ENCODE measurements at regions not wholly inside any gene's neighbourhood (a gene's known extent, or its start where the extent isn't known, plus 50 kb on each side); places are given as distances from the start of the nearest gene placed in this dataset.
A peak's percentile ranks its signal among the peaks of the same experiment; 100 is the strongest.

GRCh38 chr21:41664881-41665765 lies 101.7 kb downstream of the RIPK4 start:
- Mint-ChIP-seq H3K27me3 (peaks cover 27% of the 10 kb centered on the region), H3K36me3 (no peaks in the 10 kb centered on the region), H3K9me3 (no peaks in the 10 kb centered on the region), H3K4me1 (no peaks in the 10 kb centered on the region), H3K27ac (no peak overlapping the region), H3K4me3 (no peak overlapping the region)
- ATAC-seq, result no peak

DNA sequence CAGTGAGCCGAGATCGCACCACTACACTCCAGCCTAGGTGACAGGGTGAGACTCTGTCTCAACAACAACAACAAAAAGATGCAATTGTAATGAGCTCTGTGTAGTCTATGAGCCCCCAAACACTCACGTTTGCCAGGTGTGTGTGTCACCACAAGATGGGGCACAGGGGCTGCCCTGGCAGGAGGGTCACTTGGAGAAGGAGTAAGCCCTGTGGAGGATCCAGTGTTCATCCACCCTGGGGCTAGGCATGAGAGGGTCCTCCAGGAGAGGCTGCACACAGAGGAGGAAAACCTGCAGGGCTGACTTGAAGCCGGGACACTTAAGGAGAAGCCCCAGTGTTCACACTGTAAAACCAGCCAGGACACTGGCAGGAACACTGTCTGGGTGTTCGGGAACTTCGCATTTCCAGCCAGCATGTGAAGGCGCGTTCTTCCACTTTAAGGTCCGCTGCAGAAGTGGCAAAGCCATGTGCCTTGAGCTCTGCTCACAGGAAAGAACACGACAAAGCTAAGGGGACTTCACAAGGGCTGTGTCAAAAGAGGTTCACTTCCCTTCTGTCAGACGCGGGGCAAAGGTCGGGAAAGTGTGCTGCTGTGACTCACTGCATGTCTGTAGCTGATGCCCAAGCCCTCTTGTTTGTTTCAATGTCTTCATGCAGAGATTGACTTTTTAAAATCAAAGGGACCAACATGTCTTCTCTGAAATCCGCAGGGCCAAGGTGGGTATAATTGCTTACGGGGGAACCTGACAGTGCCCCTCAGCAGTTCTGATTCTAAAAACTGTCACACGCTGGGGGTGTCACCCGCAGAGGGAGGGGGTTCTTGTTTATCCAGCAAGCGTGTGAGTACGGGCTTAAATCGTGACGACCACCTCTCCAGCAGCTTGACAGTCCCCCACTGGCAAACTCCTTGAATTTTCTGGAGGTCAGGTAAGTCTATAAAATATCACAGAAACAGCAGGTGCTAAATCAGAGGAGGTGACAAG lies 102.8 kb downstream of the RIPK4 start:
- Mint-ChIP-seq H3K4me3 (no peak overlapping the region), H3K27me3 (peaks cover 26% of the 10 kb centered on the region), H3K4me1 (no peaks in the 10 kb centered on the region), H3K9me3 (no peaks in the 10 kb centered on the region), H3K36me3 (no peaks in the 10 kb centered on the region), H3K27ac (no peak overlapping the region)
- ATAC-seq, result no peak

- Mint-ChIP-seq H3K9me3 (no peaks in the 10 kb centered on the region), H3K36me3 (no peaks in the 10 kb centered on the region), H3K4me3 (no peak overlapping the region), H3K27me3 (peaks cover 26% of the 10 kb centered on the region), H3K27ac (no peak overlapping the region), H3K4me1 (no peaks in the 10 kb centered on the region)
- ATAC-seq, result no peak
These were observed 104.1 kb downstream of the RIPK4 start for GRCh38 chr21:41662761-41663160.

- Mint-ChIP-seq H3K9me3 (no peaks in the 10 kb centered on the region), H3K27me3 (peaks cover 29% of the 10 kb centered on the region), H3K27ac (no peak overlapping the region), H3K36me3 (no peaks in the 10 kb centered on the region), H3K4me1 (no peaks in the 10 kb centered on the region), H3K4me3 (no peak overlapping the region)
- ATAC-seq, result no peak
These were observed 104.7 kb downstream of the RIPK4 start for GRCh38 chr21:41662161-41662560.

GRCh38 chr21:41660748-41661147 lies 106.1 kb downstream of the RIPK4 start:
- Mint-ChIP-seq H3K36me3 (no peaks in the 10 kb centered on the region), H3K27me3 (peaks cover 39% of the 10 kb centered on the region), H3K27ac (no peak overlapping the region), H3K4me1 (no peaks in the 10 kb centered on the region), H3K9me3 (no peaks in the 10 kb centered on the region), H3K4me3 (no peak overlapping the region)
- ATAC-seq, result no peak

GRCh38 chr21:41659791-41660560 lies 106.9 kb downstream of the RIPK4 start:
- Mint-ChIP-seq H3K36me3 (no peaks in the 10 kb centered on the region), H3K27ac (no peak overlapping the region), H3K9me3 (no peaks in the 10 kb centered on the region), H3K27me3 (peaks cover 46% of the 10 kb centered on the region), H3K4me1 (peaks cover 6% of the 10 kb centered on the region), H3K4me3 (no peak overlapping the region)
- no peak for ATAC-seq

DNA sequence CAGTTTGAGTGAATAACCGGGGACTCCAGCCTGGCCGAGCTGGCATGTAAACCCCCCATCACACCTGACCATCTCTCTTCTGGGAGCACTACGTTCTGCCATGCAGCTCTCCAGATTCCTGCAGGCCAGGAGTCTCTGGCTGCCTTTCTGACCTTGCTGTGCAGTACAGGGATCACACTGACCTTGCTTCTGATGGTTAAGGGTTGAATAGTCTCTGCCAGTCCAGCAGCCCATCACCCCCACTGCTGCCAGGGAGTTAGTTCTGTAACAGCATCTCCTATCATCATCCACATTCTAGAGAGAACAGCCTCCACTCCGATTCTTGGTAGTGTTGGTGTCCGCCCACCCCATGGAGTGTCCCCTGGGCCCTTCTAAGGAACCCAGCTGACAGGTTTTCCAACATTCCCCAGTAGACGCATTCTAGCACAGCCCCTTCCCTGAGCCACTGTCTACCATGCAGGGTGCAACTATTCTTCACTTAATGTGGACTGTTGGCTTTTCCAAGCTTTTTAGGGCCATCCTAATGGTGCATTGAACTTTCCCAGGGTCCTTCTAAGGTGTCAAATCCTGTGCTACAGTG lies 109.8 kb downstream of the RIPK4 start:
- Mint-ChIP-seq H3K4me3 (no peak overlapping the region), H3K27ac (no peak overlapping the region), H3K27me3 (peaks cover 38% of the 10 kb centered on the region), H3K9me3 (no peaks in the 10 kb centered on the region), H3K4me1 (peaks cover 6% of the 10 kb centered on the region), H3K36me3 (no peaks in the 10 kb centered on the region)
- ATAC-seq, result no peak

DNA sequence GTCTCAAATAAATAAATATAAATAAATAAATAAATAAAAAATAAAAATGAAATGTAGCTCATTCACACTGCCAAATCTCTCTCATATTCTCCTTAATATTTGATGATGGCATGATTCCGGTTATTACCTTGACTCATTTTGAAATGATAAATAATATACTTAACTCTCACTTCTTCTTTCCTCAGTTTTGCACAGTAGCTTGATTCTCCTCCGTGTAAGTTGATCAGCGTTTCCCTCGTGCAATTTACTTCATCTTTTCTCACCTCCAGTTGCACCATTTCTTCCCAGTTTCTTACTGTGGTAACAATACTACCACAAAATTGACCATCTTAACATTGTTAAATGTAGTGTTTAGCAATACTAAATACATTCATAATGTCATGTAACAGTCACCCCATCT lies 111.6 kb downstream of the RIPK4 start:
- no peak for ATAC-seq
- H3K27me3 Mint-ChIP-seq, result peaks cover 38% of the 10 kb centered on the region
- H3K4me3 Mint-ChIP-seq, result no peak overlapping the region
- peaks cover 6% of the 10 kb centered on the region for H3K4me1 Mint-ChIP-seq
- no peaks in the 10 kb centered on the region for H3K9me3 Mint-ChIP-seq
- H3K36me3 Mint-ChIP-seq, result no peaks in the 10 kb centered on the region
- no peak overlapping the region for H3K27ac Mint-ChIP-seq

- peaks cover 28% of the 10 kb centered on the region for H3K27me3 Mint-ChIP-seq
- no peaks in the 10 kb centered on the region for H3K9me3 Mint-ChIP-seq
- no peak for ATAC-seq
- H3K27ac Mint-ChIP-seq, result no peak overlapping the region
- H3K4me1 Mint-ChIP-seq, result peaks cover 6% of the 10 kb centered on the region
- H3K36me3 Mint-ChIP-seq, result no peaks in the 10 kb centered on the region
- no peak overlapping the region for H3K4me3 Mint-ChIP-seq
These were observed 112.8 kb downstream of the RIPK4 start for GRCh38 chr21:41653954-41654491.

DNA sequence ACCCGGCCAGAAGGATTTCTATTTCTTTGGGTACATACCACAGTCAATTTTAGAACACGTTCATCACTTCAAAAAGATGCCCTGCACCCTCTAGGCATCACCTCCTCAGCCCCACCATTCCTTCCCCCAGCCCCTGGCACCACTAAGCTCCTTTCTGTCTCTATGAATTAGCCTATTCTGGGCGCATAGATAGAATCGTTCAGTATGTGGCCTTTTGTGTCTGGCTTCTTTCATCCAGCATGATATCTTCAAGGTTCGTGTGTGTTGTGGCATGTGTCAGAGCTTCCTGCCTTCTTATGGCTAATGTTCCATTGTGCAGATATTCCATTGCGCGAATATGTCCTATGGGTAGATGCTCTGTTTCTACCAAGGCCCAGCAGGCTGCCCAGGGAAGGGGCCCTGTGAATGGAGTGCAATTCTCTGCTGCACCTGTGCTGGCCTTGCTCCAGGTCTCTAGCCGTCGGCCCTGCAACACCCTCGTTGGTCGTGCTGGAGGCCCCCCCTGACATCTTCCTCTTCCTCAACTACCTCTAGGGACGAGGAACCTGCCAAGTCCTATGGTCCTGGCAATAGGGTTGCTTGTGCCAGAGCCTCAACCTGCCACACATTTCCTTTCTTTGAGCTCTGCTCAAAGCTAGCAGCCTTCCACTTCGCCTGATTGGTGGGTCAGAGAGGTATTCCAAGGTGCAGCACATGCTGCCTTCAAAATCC lies 113.5 kb downstream of the RIPK4 start:
- Mint-ChIP-seq H3K36me3 (no peaks in the 10 kb centered on the region), H3K27ac (no peak overlapping the region), H3K4me1 (peaks cover 6% of the 10 kb centered on the region), H3K27me3 (peaks cover 31% of the 10 kb centered on the region), H3K9me3 (no peaks in the 10 kb centered on the region), H3K4me3 (no peak overlapping the region)
- no peak for ATAC-seq

DNA sequence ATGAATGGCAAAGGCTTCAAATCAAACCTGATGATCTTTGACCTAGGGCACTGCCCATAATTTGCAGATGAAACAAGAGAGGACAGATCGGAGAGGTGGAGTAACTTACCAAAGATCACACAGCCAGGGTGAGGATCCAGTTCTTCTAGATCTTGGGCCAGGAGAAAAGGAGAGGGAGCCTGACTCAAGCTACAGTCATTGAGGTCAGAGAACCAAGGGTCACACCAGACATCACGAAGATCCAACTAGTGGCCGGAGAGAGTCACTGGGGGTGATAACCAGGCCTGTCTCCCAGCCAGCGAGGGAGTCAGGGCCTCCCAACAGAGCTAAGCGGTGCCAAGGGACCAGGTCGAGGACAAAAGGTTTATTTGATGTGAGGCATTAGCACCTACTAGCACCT lies 115.0 kb downstream of the RIPK4 start:
- Mint-ChIP-seq H3K4me3 (no peak overlapping the region), H3K9me3 (no peaks in the 10 kb centered on the region), H3K27ac (no peak overlapping the region), H3K4me1 (peaks cover 6% of the 10 kb centered on the region), H3K36me3 (no peaks in the 10 kb centered on the region), H3K27me3 (peaks cover 31% of the 10 kb centered on the region)
- ATAC-seq, result no peak

DNA sequence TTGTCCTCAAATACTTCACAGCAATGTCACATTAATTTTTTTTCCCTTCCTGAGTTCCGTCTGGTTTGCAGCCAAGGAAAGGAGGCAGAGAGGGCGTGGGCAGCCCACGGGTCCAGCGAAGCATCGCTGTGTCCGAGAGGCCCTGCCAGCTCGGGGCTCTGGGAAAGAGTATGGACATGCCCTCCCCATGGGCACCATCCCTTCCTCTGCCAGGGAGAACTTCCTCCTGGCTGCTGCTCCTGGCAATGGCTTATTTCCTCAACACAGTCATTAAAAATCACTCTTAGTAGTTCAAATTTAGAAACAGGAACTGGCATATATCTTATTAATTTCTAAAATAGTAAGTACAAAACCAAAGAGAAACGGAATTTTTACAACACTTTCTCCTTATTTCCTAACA lies 115.4 kb downstream of the RIPK4 start:
- Mint-ChIP-seq H3K27ac (no peak overlapping the region), H3K9me3 (no peaks in the 10 kb centered on the region), H3K36me3 (no peaks in the 10 kb centered on the region), H3K4me1 (peaks cover 6% of the 10 kb centered on the region), H3K4me3 (no peak overlapping the region), H3K27me3 (peaks cover 27% of the 10 kb centered on the region)
- no peak for ATAC-seq

- no peak overlapping the region for H3K4me3 Mint-ChIP-seq
- H3K36me3 Mint-ChIP-seq, result no peaks in the 10 kb centered on the region
- peaks cover 24% of the 10 kb centered on the region for H3K27me3 Mint-ChIP-seq
- H3K9me3 Mint-ChIP-seq, result no peaks in the 10 kb centered on the region
- no peak overlapping the region for H3K27ac Mint-ChIP-seq
- peaks cover 5% of the 10 kb centered on the region for H3K4me1 Mint-ChIP-seq
- ATAC-seq, result peak; percentile 32
These were observed 116.2 kb downstream of the RIPK4 start for GRCh38 chr21:41650526-41651145.

Measured in stimulated activated memory B cell treated with anti-CD40 and anti-IgM and Interleukin-4, amounts not matched to agents 10 μg/mL and 1 μg/mL and 100 μg/mL, for 72 hours (primary cell).